ENCODE measurements at regions not wholly inside any gene's neighbourhood (a gene's known extent, or its start where the extent isn't known, plus 50 kb on each side); places are given as distances from the start of the nearest gene placed in this dataset.

DNA sequence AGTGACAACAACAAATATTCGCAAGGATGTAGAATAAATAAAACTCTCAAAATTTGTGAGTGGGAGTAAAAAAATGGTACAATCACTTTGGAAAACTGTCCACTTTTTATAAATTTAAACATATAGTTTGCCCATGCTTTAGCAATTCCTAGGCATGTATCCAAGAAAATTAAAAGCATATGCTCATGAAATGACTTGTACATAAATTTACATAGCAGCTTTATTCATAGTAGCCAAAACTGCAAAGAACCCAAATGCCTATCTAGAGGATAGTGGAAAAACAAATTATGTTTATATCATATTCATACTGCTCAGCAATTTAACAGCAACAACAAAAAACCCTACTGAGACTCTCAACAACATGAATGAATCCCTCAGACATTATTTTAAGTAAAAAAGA lies 363.6 kb upstream of the CCDC54 start:
- FAIRE-seq = no peak

GRCh38 chr3:107024551-107025026 lies 352.6 kb upstream of the CCDC54 start:
- FAIRE-seq (no peak), DNase-seq (ENCODE audit: insufficient read length, low spot score) (no peak)
- TF ChIP-seq POU2F2 (IDR thresholded peaks at IDR 0.05; ENCODE audit: low read depth, low read length) (no peak), POLR2AphosphoS5 (IDR thresholded peaks at IDR 0.05; ENCODE audit: low read depth, low read length) (no peak), PAX5 (IDR thresholded peaks at IDR 0.05; ENCODE audit: insufficient read depth, low read length, severe bottlenecking) (no peak), POLR2A (IDR thresholded peaks at IDR 0.05; ENCODE audit: low read depth, low read length) (no peak), TAF1 (IDR thresholded peaks at IDR 0.05; ENCODE audit: low read depth, low read length) (no peak), SPI1 (IDR thresholded peaks at IDR 0.05; ENCODE audit: low read depth, low read length) (no peak)

More for the DNA sequence above, 363.6 kb upstream of the CCDC54 start:
- TF ChIP-seq POLR2A (IDR thresholded peaks at IDR 0.05; ENCODE audit: low read depth, low read length) (no peak), PAX5 (IDR thresholded peaks at IDR 0.05; ENCODE audit: insufficient read depth, low read length, severe bottlenecking) (no peak), SPI1 (IDR thresholded peaks at IDR 0.05; ENCODE audit: low read depth, low read length) (no peak), POU2F2 (IDR thresholded peaks at IDR 0.05; ENCODE audit: low read depth, low read length) (no peak), POLR2AphosphoS5 (IDR thresholded peaks at IDR 0.05; ENCODE audit: low read depth, low read length) (no peak), TAF1 (IDR thresholded peaks at IDR 0.05; ENCODE audit: low read depth, low read length) (no peak)
- DNase-seq (ENCODE audit: insufficient read length, low spot score) = no peak

DNA sequence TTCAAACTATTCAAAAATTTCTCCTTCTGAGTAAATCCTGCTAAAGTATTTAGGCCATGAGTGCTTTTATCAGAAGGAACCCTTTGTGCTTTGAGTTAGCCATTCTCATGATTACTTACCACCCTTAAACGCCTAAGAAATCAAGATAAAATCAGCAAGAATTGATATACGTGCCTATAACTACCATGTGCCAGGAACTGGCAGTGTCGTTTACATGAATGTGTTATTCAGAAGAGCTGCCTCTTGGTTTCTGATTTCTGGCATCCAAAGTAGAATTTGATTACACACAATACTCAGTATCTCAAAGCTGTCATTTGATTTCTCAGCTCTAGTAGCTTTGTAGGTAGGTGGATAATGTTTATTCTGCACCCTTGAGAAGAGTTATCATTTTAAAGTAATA lies 351.3 kb upstream of the CCDC54 start:
- TF ChIP-seq TAF1 (IDR thresholded peaks at IDR 0.05; ENCODE audit: low read depth, low read length) = no peak
- TF ChIP-seq PAX5 (IDR thresholded peaks at IDR 0.05; ENCODE audit: insufficient read depth, low read length, severe bottlenecking) = no peak
- no peak for TF ChIP-seq POLR2AphosphoS5 (IDR thresholded peaks at IDR 0.05; ENCODE audit: low read depth, low read length)
- TF ChIP-seq POU2F2 (IDR thresholded peaks at IDR 0.05; ENCODE audit: low read depth, low read length) = no peak
- no peak for TF ChIP-seq SPI1 (IDR thresholded peaks at IDR 0.05; ENCODE audit: low read depth, low read length)
- TF ChIP-seq POLR2A (IDR thresholded peaks at IDR 0.05; ENCODE audit: low read depth, low read length) = no peak
- FAIRE-seq = no peak
- DNase-seq (ENCODE audit: insufficient read length, low spot score) = no peak

- TF ChIP-seq POU2F2 (IDR thresholded peaks at IDR 0.05; ENCODE audit: low read depth, low read length) (no peak), PAX5 (IDR thresholded peaks at IDR 0.05; ENCODE audit: insufficient read depth, low read length, severe bottlenecking) (no peak), TAF1 (IDR thresholded peaks at IDR 0.05; ENCODE audit: low read depth, low read length) (no peak), POLR2AphosphoS5 (IDR thresholded peaks at IDR 0.05; ENCODE audit: low read depth, low read length) (no peak), SPI1 (IDR thresholded peaks at IDR 0.05; ENCODE audit: low read depth, low read length) (no peak)
- DNase-seq (ENCODE audit: insufficient read length, low spot score) = no peak
- FAIRE-seq = no peak
Observed at GRCh38 chr3:107028086-107028485, 349.2 kb upstream of the CCDC54 start.

GRCh38 chr3:107028626-107029025 lies 348.6 kb upstream of the CCDC54 start:
- no peak for FAIRE-seq
- no peak for DNase-seq (ENCODE audit: insufficient read length, low spot score)
- TF ChIP-seq TAF1 (IDR thresholded peaks at IDR 0.05; ENCODE audit: low read depth, low read length) (no peak), PAX5 (IDR thresholded peaks at IDR 0.05; ENCODE audit: insufficient read depth, low read length, severe bottlenecking) (no peak), POLR2A (IDR thresholded peaks at IDR 0.05; ENCODE audit: low read depth, low read length) (no peak), POU2F2 (IDR thresholded peaks at IDR 0.05; ENCODE audit: low read depth, low read length) (no peak), SPI1 (IDR thresholded peaks at IDR 0.05; ENCODE audit: low read depth, low read length) (no peak), POLR2AphosphoS5 (IDR thresholded peaks at IDR 0.05; ENCODE audit: low read depth, low read length) (no peak)

GRCh38 chr3:107032111-107032510 lies 345.1 kb upstream of the CCDC54 start:
- DNase-seq (ENCODE audit: insufficient read length, low spot score) (no peak), FAIRE-seq (no peak)
- TF ChIP-seq SPI1 (IDR thresholded peaks at IDR 0.05; ENCODE audit: low read depth, low read length) = no peak
- no peak for TF ChIP-seq PAX5 (IDR thresholded peaks at IDR 0.05; ENCODE audit: insufficient read depth, low read length, severe bottlenecking)
- TF ChIP-seq TAF1 (IDR thresholded peaks at IDR 0.05; ENCODE audit: low read depth, low read length) = no peak
- no peak for TF ChIP-seq POLR2AphosphoS5 (IDR thresholded peaks at IDR 0.05; ENCODE audit: low read depth, low read length)
- TF ChIP-seq POLR2A (IDR thresholded peaks at IDR 0.05; ENCODE audit: low read depth, low read length) = no peak
- no peak for TF ChIP-seq POU2F2 (IDR thresholded peaks at IDR 0.05; ENCODE audit: low read depth, low read length)

GRCh38 chr3:107034142-107034541 lies 343.1 kb upstream of the CCDC54 start:
- DNase-seq (ENCODE audit: insufficient read length, low spot score) = no peak
- no peak for TF ChIP-seq POLR2AphosphoS5 (IDR thresholded peaks at IDR 0.05; ENCODE audit: low read depth, low read length)
- no peak for TF ChIP-seq SPI1 (IDR thresholded peaks at IDR 0.05; ENCODE audit: low read depth, low read length)
- TF ChIP-seq PAX5 (IDR thresholded peaks at IDR 0.05; ENCODE audit: insufficient read depth, low read length, severe bottlenecking) = no peak
- no peak for TF ChIP-seq POU2F2 (IDR thresholded peaks at IDR 0.05; ENCODE audit: low read depth, low read length)
- no peak for TF ChIP-seq POLR2A (IDR thresholded peaks at IDR 0.05; ENCODE audit: low read depth, low read length)

GRCh38 chr3:107035176-107035575 lies 342.1 kb upstream of the CCDC54 start:
- FAIRE-seq (no peak), DNase-seq (ENCODE audit: insufficient read length, low spot score) (no peak)
- TF ChIP-seq TAF1 (IDR thresholded peaks at IDR 0.05; ENCODE audit: low read depth, low read length) (no peak), PAX5 (IDR thresholded peaks at IDR 0.05; ENCODE audit: insufficient read depth, low read length, severe bottlenecking) (no peak), SPI1 (IDR thresholded peaks at IDR 0.05; ENCODE audit: low read depth, low read length) (no peak), POU2F2 (IDR thresholded peaks at IDR 0.05; ENCODE audit: low read depth, low read length) (no peak), POLR2AphosphoS5 (IDR thresholded peaks at IDR 0.05; ENCODE audit: low read depth, low read length) (no peak), POLR2A (IDR thresholded peaks at IDR 0.05; ENCODE audit: low read depth, low read length) (no peak)

More at GRCh38 chr3:107034142-107034541, 343.1 kb upstream of the CCDC54 start:
- FAIRE-seq = no peak

- DNase-seq (ENCODE audit: insufficient read length, low spot score) (no peak), FAIRE-seq (no peak)
- TF ChIP-seq POLR2A (IDR thresholded peaks at IDR 0.05; ENCODE audit: low read depth, low read length) (no peak), POU2F2 (IDR thresholded peaks at IDR 0.05; ENCODE audit: low read depth, low read length) (no peak), SPI1 (IDR thresholded peaks at IDR 0.05; ENCODE audit: low read depth, low read length) (no peak)
Observed at GRCh38 chr3:107044677-107045076, 332.6 kb upstream of the CCDC54 start.

DNA sequence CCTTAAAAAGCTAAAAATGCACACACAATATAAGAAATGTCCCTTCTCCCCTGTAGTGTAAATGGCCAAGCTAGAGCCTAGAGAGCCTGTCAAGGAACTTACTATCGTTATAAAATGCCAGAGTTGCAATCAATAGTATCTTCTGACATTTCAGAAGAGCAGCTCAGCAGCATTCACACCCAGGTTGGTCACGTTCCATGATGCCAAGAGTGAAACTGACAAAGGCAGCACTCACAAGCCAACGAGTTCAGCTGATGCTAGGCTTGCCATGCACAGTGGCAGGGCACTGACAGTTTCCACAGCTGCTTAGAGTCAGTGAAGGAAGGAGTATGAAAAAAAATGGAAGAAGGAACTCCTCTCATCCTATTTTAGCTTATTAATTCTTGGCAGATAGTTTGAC lies 331.4 kb upstream of the CCDC54 start:
- DNase-seq (ENCODE audit: insufficient read length, low spot score) (no peak), FAIRE-seq (no peak)
- TF ChIP-seq POU2F2 (IDR thresholded peaks at IDR 0.05; ENCODE audit: low read depth, low read length) (no peak), SPI1 (IDR thresholded peaks at IDR 0.05; ENCODE audit: low read depth, low read length) (no peak), TAF1 (IDR thresholded peaks at IDR 0.05; ENCODE audit: low read depth, low read length) (no peak), POLR2AphosphoS5 (IDR thresholded peaks at IDR 0.05; ENCODE audit: low read depth, low read length) (no peak), PAX5 (IDR thresholded peaks at IDR 0.05; ENCODE audit: insufficient read depth, low read length, severe bottlenecking) (no peak), POLR2A (IDR thresholded peaks at IDR 0.05; ENCODE audit: low read depth, low read length) (no peak)

All from GM12891 (cell line).